Smooth muscle cell (in vitro differentiated cells): ENCODE measurements at regions not wholly inside any gene's neighbourhood (a gene's known extent, or its start where the extent isn't known, plus 50 kb on each side); places are given as distances from the start of the nearest gene placed in this dataset.

Experiments used
- DNase-seq: peaks from one replicate; lab custom pipeline; 2025; ENCODE audit not compliant: unreplicated experiment; lab: John Stamatoyannopoulos, UW
- H2AFZ ChIP-seq: fragments of 200-600 bp; sonication (generic); 2 replicates; pipeline ENCODE4 v1.6.0; 2016; ENCODE audit warnings: antibody characterized with exemption, low read depth, mild to moderate bottlenecking
- H3F3A ChIP-seq: fragments of 200-600 bp; sonication (generic); 2 replicates; pipeline ENCODE4 v1.6.0; 2017; ENCODE audit warnings: antibody characterized with exemption, low read depth
- H3K27ac ChIP-seq: fragments of 200-600 bp; sonication (generic); 2 replicates; pipeline ENCODE4 v1.5.1; 2016; ENCODE audit warnings: low read depth, mild to moderate bottlenecking
- H3K27me3 ChIP-seq: fragments of 200-600 bp; sonication (generic); 2 replicates; pipeline ENCODE4 v1.6.1; 2016; ENCODE audit warnings: low read depth, mild to moderate bottlenecking
- H3K36me3 ChIP-seq: fragments of 200-600 bp; sonication (generic); 2 replicates; pipeline ENCODE4 v1.5.1; 2016; ENCODE audit warnings: low read depth
- H3K4me1 ChIP-seq: fragments of 200-600 bp; sonication (generic); 2 replicates; pipeline ENCODE4 v1.5.1; 2016; ENCODE audit warnings: low read depth
- H3K4me2 ChIP-seq: fragments of 200-600 bp; sonication (generic); 2 replicates; pipeline ENCODE4 v1.6.0; 2016; ENCODE audit warnings: mild to moderate bottlenecking
- H3K4me3 ChIP-seq: fragments of 200-600 bp; sonication (generic); 2 replicates; pipeline ENCODE4 v1.5.1; 2016; ENCODE audit warnings: mild to moderate bottlenecking
- H3K79me2 ChIP-seq: fragments of 200-600 bp; sonication (generic); 2 replicates; pipeline ENCODE4 v1.6.0; 2016; ENCODE audit warnings: low read depth, mild to moderate bottlenecking
- H3K9ac ChIP-seq: fragments of 200-600 bp; sonication (generic); 2 replicates; pipeline ENCODE4 v1.6.0; 2016; ENCODE audit warnings: low read depth
- H3K9me3 ChIP-seq: fragments of 200-600 bp; sonication (generic); replicated peaks from 2 replicates; pipeline ENCODE4 v1.5.1; 2016; ENCODE audit warnings: low read depth
- H4K20me1 ChIP-seq: fragments of 200-600 bp; sonication (generic); 2 replicates; pipeline ENCODE4 v1.6.0; 2016; ENCODE audit warnings: low read depth
- CTCF ChIP-seq: fragments of 200-600 bp; sonication (generic); IDR thresholded peaks from 2 replicates; pipeline ENCODE4 v1.5.1; 2017; ENCODE audit warnings: borderline replicate concordance, mild to moderate bottlenecking, antibody characterized with exemption; ENCODE audit not compliant: insufficient read depth, poor library complexity, severe bottlenecking
- WGBS: methylation state at CpG from one replicate; pipeline ENCODE4 v1.1.7; 2016; ENCODE audit warnings: low lambda C conversion rate; 5-methylcytosine and 5-hydroxymethylcytosine counted together

- no peak overlapping the region for H3K4me3 ChIP-seq
- H3K27ac ChIP-seq: no peak overlapping the region
- no peaks in the 10 kb centered on the region for H3K9me3 ChIP-seq
- H3K9ac ChIP-seq: no peak overlapping the region
- TF ChIP-seq CTCF: no peak
- no peaks in the 10 kb centered on the region for H3K36me3 ChIP-seq
- H3F3A ChIP-seq: no peaks in the 10 kb centered on the region
- no peaks in the 10 kb centered on the region for H3K79me2 ChIP-seq
- H3K27me3 ChIP-seq: no peaks in the 10 kb centered on the region
- DNase-seq: no peak
- 95% methylated on average over 2 of the region's 2 CpGs for WGBS
- H4K20me1 ChIP-seq: no peaks in the 10 kb centered on the region
- no peak overlapping the region for H2AFZ ChIP-seq
- peaks cover 3% of the 10 kb centered on the region for H3K4me1 ChIP-seq
- H3K4me2 ChIP-seq: no peak overlapping the region
These were observed 135.5 kb upstream of the BANK1 start for GRCh38 chr4:101655005-101655404.

GRCh38 chr4:101651778-101652177 is 138.8 kb upstream of the BANK1 start:
- Histone ChIP-seq H3K36me3 (no peaks in the 10 kb centered on the region), H3K27me3 (no peaks in the 10 kb centered on the region), H4K20me1 (no peaks in the 10 kb centered on the region), H3F3A (no peaks in the 10 kb centered on the region), H3K9ac (no peak overlapping the region), H3K79me2 (no peaks in the 10 kb centered on the region), H3K9me3 (no peaks in the 10 kb centered on the region), H3K27ac (no peak overlapping the region), H3K4me3 (no peak overlapping the region), H2AFZ (no peak overlapping the region), H3K4me2 (no peak overlapping the region), H3K4me1 (peaks cover 3% of the 10 kb centered on the region)
- no peak for DNase-seq
- no peak for TF ChIP-seq CTCF
- WGBS: 57% methylated on average over 3 of the region's 3 CpGs

GRCh38 chr4:101649790-101650515 is 140.6 kb upstream of the BANK1 start:
- Histone ChIP-seq H3K79me2 (no peaks in the 10 kb centered on the region), H3F3A (no peaks in the 10 kb centered on the region), H3K9me3 (no peaks in the 10 kb centered on the region), H3K27me3 (no peaks in the 10 kb centered on the region), H3K4me3 (no peak overlapping the region), H3K4me1 (peaks cover 3% of the 10 kb centered on the region), H3K9ac (no peak overlapping the region), H3K36me3 (no peaks in the 10 kb centered on the region), H2AFZ (no peak overlapping the region), H4K20me1 (no peaks in the 10 kb centered on the region), H3K27ac (no peak overlapping the region), H3K4me2 (peak overlapping the region; percentile 2)
- 80% methylated on average over 3 of the region's 3 CpGs for WGBS
- no peak for TF ChIP-seq CTCF
- DNase-seq: no peak

- no peak overlapping the region for H3K4me2 ChIP-seq
- no peaks in the 10 kb centered on the region for H3K36me3 ChIP-seq
- no peak overlapping the region for H3K9ac ChIP-seq
- no peaks in the 10 kb centered on the region for H3K9me3 ChIP-seq
- no peak overlapping the region for H3K4me3 ChIP-seq
- H2AFZ ChIP-seq: no peak overlapping the region
- no peak overlapping the region for H3K27ac ChIP-seq
- no peak for DNase-seq
- H3K79me2 ChIP-seq: no peaks in the 10 kb centered on the region
- no peaks in the 10 kb centered on the region for H3F3A ChIP-seq
- no peak for TF ChIP-seq CTCF
- no peaks in the 10 kb centered on the region for H3K27me3 ChIP-seq
- H3K4me1 ChIP-seq: peaks cover 3% of the 10 kb centered on the region
- H4K20me1 ChIP-seq: no peaks in the 10 kb centered on the region
These were observed 142.9 kb upstream of the BANK1 start for GRCh38 chr4:101647710-101648034.
